Motor neuron (in vitro differentiated cells): ENCODE measurements at regions not wholly inside any gene's neighbourhood (a gene's known extent, or its start where the extent isn't known, plus 50 kb on each side); places are given as distances from the start of the nearest gene placed in this dataset.
"Not testable (repeated sequence)": the region's sequence is repeated elsewhere in the genome, so short reads cannot be mapped to it uniquely, and the experiment has no call there.

ENCODE experiments used
- ATAC-seq, 8 experiments: fragments of 200-7000 bp; cut with Tn5 transposase; replicated peaks in 6 of 8; 2 replicates each; pipeline ENCODE4 v1.8.0; 2021; ENCODE audit warnings: mild to moderate bottlenecking in 8 of 8, moderate library complexity in 8 of 8
- H3K27ac ChIP-seq, 2 donors: fragments of 250-450 bp; sonication (Bioruptor Pico); 2 replicates each; pipeline ENCODE4 v1.9.0; 2021; ENCODE audit warnings: antibody characterized with exemption in 2 of 2, mild to moderate bottlenecking in 2 of 2, moderate library complexity in 1 of 2
- H3K4me1 ChIP-seq, 2 donors: fragments of 250-450 bp; sonication (Bioruptor Pico); replicated peaks in 1 of 2; 2 replicates each; pipeline ENCODE4 v1.6.1; 2021; ENCODE audit warnings: antibody characterized with exemption in 2 of 2, mild to moderate bottlenecking in 2 of 2, moderate library complexity in 1 of 2
- H3K4me3 ChIP-seq, 5 donors: fragments of 250-450 bp; sonication (Bioruptor Pico); 2 replicates each; pipeline ENCODE4 v1.9.0; 2021; ENCODE audit warnings: antibody characterized with exemption in 5 of 5, mild to moderate bottlenecking in 5 of 5, moderate library complexity in 4 of 5
- WGBS, 10 experiments: fragments of 450-650 bp; shearing (Covaris generic); methylation state at CpG; one replicate each; pipeline ENCODE4 v1.0.0; 2022; 5-methylcytosine and 5-hydroxymethylcytosine counted together
- in situ Hi-C, 9 experiments: fragments of 400-800 bp; cut with MboI; loops; one replicate each; pipeline ENCODE4 v1.15.0; 2021; ENCODE audit warnings: low sequenced_read_pairs in 9 of 9, low pct_unique_long_range_greater_than_20kb in 2 of 9; ENCODE audit not compliant: unreplicated experiment in 9 of 9

DNA sequence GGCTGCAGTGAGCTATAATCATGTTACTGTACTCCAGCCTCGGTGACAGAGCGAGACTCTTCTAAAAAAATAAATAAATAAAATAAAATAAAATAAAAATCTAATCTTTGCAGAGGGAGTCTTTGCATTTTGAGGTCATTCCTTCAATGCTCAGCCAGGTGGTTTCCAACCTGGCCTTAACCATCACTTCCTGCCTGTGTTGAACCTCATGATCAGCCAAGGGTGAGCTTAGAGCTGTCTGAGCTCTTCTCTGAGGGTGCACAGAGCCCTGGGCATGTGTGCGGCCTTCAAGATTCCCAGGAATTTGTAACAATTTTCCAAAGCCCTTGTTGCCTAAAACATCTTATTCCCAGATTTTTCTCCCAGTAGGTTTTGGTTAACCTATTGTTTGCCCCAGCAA is 94.3 kb downstream of the KCNJ12 start:
- H3K4me3 ChIP-seq, ATAC-seq, H3K4me1 ChIP-seq, H3K27ac ChIP-seq, in situ Hi-C loops: not testable (repeated sequence)
- WGBS, 10 experiments, result 0 to 100% (median 92%) methylated on average over 1 to 2 of the region's 3 CpGs; no CpG with 5 or more reads in 3 of the 10 experiments

DNA sequence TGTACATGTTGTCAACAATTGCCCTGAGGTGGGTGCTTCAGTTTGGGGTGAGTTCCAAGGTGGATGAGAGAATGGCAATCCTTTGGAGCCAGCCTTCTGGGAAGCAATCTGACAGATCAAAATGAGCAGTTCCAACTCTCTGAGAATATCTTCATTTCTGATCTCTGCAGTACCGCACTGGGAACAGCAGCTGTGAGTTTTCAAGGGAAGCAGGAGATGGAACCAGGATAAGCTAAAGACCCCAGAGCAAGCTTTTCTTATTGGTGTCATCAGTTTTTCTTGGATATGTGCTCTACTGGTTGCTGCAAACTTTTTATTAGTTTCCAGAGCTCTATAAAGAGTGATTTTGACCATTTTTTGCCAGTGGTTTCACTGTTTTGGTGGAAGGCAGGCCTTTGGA is 94.7 kb downstream of the KCNJ12 start:
- WGBS, 10 experiments, result 83 to 100% (median 100%) methylated on average over 1 of the region's 1 CpG; no CpG with 5 or more reads in 5 of the 10 experiments
- H3K4me1 ChIP-seq, result no peaks in the 10 kb centered on the region
- no peak overlapping the region for H3K27ac ChIP-seq
- ATAC-seq, result no peak
- in situ Hi-C loops, result no loop called here
- no peak overlapping the region for H3K4me3 ChIP-seq

DNA sequence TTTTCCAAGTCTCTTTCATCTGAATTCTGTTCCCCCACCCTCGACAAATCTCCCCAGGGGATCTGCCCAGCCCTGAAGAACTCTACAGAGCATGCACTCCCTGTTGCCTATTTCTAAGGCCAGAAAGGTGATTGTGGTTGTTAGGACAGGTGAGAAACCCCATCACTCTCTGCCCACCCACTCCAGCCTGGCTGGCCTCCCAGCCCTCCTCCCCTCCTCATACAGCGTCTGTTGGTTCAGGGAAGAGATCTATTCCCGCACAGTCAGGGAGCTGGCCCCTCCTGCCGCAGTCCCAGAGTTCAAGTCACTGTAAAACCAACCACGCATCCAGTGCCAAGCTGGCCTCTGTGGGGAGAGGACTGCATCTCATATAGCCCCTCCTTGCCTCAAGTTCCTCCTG is 98.7 kb downstream of the KCNJ12 start:
- 0 to 100% (median 69%) methylated on average over 1 to 2 of the region's 5 CpGs; no CpG with 5 or more reads in 6 of the 10 experiments for WGBS, 10 experiments
- Histone ChIP-seq H3K4me3 (no peak overlapping the region), H3K4me1 (no peaks in the 10 kb centered on the region), H3K27ac (no peak overlapping the region)
- no peak for ATAC-seq
- in situ Hi-C loops, result no loop called here

DNA sequence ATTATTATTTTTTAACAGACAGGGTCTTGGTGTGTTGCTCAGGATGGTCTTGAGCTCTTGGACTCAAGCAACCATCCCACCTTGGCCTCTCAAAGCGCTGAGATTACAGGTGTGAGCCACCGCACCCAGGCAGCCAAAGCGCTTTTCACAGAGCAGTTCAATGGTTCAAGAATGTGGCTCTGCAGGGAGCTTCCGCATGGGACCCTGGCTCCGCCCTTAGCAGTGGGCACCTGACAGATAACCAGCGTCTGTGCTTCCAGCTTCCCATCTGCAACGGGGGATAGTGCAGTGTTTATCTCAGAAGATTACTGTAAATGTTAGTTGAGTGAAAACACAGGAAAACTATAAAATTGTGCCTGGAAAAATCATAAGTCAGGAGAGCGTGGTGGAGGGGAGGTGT is 99.4 kb downstream of the KCNJ12 start:
- WGBS, 10 experiments, result 15 to 68% (median 57%) methylated on average over 1 to 7 of the region's 8 CpGs; no CpG with 5 or more reads in 5 of the 10 experiments
- in situ Hi-C loops, result no loop called here
- no peak overlapping the region for H3K27ac ChIP-seq
- ATAC-seq, result no peak
- H3K4me1 ChIP-seq, result no peaks in the 10 kb centered on the region
- no peak overlapping the region for H3K4me3 ChIP-seq

DNA sequence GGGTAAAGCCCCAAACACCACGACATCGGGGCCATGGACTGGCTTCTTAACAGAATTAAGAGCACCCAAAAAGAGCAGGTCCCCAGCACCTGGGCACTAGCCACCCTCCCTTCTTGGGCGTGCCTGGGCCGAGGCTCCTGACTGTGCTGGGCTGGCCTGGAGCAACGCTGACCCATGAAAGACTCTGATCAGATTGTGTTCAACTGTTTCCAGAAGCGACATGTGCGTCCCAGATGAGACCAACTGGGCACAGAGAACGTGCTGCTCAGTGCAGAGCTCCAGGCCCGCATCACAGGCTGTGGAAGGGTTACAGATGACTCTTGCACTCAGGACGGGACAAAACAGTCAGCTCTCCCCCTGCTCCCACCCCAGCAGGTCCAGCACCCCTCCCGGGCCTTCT is 100.7 kb downstream of the KCNJ12 start:
- in situ Hi-C loops, result no loop called here
- H3K4me1 ChIP-seq, result peaks cover 0 to under 1% of the 10 kb centered on the region in 2 donors
- WGBS, 10 experiments, result 87% methylated on average over 7 of the region's 11 CpGs; no CpG with 5 or more reads in 8 of the 10 experiments
- no peak overlapping the region for H3K27ac ChIP-seq
- ATAC-seq, result peak in 3 of 8 experiments; percentile 35 to 74 (median 70)
- no peak overlapping the region for H3K4me3 ChIP-seq

DNA sequence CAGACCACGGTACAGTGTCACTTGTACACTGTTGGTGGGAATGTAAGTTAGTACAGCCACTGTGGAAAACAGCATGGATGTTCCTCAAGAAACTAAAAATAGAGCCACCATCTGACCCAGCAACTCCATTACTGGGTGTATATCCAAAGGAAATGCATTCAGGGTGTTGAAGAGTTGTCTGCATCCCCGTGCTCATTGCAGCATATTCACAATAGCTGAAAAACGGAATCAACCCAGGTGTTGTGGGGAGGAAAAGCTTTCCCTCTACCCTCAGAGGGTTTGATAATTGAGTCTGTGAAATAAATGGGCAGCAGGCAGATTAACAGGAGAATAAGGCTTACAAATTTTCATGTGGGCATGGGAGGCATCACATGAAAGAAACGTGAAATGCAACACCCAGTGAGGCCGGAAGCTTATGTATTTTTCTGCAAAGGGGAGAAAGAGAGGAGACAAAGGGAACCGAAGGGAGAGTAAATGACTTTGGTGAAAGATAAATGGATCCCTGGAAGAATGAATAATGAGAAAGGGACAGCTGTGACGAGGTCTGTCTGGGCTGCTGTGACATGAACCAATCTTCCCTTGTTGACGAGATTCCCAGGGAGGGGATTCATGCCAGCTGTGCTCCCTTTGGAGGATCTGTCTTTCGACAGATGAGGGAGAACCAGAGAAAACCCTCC is 106.2 kb downstream of the KCNJ12 start:
- Histone ChIP-seq H3K4me1 (peaks cover 7 to 10% of the 10 kb centered on the region in 2 donors), H3K27ac (peak overlapping the region in 1 of 2 donors; percentile 17), H3K4me3 (no peak overlapping the region)
- 0 to 50% (median 15%) methylated on average over 1 to 8 of the region's 9 CpGs for WGBS, 10 experiments
- in situ Hi-C loops, result no loop called here
- peak in 7 of 8 experiments; percentile 45 to 93 (median 71) for ATAC-seq

DNA sequence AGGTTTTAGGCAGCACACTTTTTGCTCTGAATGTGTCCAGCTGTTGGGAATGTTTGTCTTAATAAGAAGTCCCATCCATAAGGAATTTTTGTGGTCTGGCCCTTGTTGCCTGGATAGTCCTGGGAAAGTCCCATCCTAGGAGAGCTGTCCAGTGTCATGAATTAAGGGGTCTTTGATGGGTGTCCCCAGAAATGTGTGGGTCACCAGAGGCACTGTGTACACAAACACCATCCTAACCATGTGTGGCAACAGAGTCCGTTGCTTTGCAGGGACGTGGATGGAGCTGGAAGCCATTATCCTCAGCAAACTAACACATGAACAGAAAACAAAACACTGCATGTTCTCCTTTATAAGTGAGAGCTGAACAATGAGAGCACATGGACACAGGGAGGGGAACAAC is 111.9 kb downstream of the KCNJ12 start:
- H3K4me3 ChIP-seq, H3K27ac ChIP-seq, H3K4me1 ChIP-seq, in situ Hi-C loops: not testable (repeated sequence)
- peak in 1 of 8 experiments; percentile 52 for ATAC-seq
- 55 to 67% methylated on average over 1 to 2 of the region's 2 CpGs; no CpG with 5 or more reads in 8 of the 10 experiments for WGBS, 10 experiments

DNA sequence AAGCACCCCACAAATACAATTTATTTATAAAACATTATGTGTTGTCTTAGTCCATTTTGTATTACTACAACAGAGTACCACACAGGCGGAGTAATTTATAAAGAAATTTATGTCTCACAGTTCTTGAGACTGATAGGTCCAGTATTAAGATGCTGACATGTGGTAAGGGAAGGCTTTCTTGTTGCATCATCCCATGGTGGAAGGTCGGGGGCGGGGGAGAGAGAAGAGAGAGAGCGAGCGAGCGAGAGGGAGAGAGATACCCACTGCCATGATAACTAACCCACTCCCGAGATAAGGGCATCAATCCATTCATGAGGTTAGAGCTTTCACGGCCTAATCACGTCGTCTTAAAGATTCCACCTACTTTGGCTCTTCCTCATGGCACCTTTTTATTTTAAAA is 117.8 kb downstream of the KCNJ12 start:
- Histone ChIP-seq H3K4me3 (no peak overlapping the region), H3K27ac (no peak overlapping the region), H3K4me1 (peaks cover 0 to 5% of the 10 kb centered on the region in 2 donors)
- no peak for ATAC-seq
- 44 to 100% (median 100%) methylated on average over 1 to 8 of the region's 10 CpGs; no CpG with 5 or more reads in 1 of the 10 experiments for WGBS, 10 experiments
- in situ Hi-C loops, result no loop called here

DNA sequence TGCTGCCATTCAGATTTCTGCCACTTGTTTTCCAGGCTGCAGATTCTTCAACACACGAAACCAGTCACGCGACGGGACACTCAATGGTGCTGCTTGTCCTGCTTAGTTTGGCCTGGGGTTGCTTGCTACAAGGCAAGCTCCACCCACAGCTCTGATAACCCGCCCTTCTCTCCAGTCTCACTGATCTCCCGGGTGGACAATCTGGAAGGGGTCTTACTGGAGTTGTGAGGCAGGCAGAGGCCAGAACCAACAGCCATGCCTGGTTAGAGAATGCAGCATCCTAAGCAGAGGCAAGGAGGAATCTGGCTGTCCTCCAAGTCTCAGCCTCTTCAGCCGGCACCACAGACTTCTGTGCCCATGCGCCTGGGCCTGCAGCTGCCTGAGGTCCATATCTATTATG is 119.1 kb downstream of the KCNJ12 start:
- in situ Hi-C loops, result no loop called here
- WGBS, 10 experiments, result 58 to 100% (median 93%) methylated on average over 4 to 7 of the region's 8 CpGs; no CpG with 5 or more reads in 6 of the 10 experiments
- H3K4me1 ChIP-seq, result peaks cover 0 to 5% of the 10 kb centered on the region in 2 donors
- no peak for ATAC-seq
- H3K27ac ChIP-seq, result no peak overlapping the region
- H3K4me3 ChIP-seq, result no peak overlapping the region

DNA sequence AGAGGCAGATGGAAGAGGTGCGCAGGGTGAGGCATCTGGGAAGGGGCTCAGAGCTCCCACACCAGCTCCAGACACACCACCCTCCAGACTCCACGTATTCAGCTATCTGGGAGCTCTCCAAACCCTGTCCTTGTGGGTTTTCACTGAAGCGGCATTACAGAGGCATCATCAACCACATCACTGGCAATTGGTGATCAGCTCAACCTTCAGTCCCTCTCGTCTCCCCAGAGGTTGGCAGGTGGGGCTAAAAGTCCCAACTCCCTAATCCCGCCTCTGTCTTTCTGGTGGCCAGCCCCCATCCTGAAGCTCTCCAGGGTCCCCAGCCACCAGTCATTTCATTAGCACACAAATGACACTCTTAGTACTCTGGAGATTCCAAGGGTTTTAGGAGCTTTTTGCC is 123.9 kb downstream of the KCNJ12 start:
- no peak for ATAC-seq
- 20 to 100% methylated on average over 1 of the region's 5 CpGs; no CpG with 5 or more reads in 8 of the 10 experiments for WGBS, 10 experiments
- Histone ChIP-seq H3K27ac (no peak overlapping the region), H3K4me1 (peaks cover 0 to 4% of the 10 kb centered on the region in 2 donors), H3K4me3 (no peak overlapping the region)
- in situ Hi-C loops, result loop anchor here in 2 of 9 experiments (10.0 to 25.0 kb wide), 3 partner anchors 45 to 363 kb away; partner anchors contain the start of genes DHRS7B (in 1 of the 2) and MAP2K3 (in 1 of the 2)

DNA sequence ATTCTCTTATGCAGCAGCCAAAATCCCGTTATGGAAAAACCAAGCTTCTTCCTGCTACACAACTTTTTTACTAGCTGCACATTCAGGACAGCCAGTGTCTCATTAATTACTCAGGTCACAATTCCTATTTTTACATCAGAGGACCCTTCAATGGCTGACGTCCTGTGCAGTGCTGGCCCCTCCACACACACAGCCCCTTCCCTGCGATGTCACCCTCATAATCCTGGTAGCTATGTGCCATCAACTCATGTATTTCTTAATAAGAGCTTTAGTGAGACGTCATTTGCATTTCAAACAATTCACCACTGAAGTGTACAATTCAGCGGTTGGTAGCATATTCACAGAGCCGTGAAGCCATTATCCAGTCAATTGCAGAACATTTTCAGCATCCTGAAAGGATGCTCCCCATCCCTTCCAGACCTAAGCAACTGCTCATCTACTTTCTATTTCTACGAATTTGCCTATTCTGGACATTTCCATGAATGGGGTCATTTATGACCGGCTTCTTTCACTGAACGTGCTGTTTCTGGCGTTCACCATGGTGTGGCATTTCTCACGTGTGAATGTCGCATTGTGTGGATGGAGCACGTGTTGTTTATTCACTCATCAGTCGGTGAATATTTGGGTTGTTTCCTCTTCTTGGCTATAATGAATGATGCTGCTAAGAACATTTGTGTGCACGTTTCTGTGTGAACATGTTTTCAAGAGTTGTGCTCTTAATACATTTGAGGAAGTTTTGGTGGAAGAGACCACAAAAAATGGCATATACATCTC is 126.0 kb downstream of the KCNJ12 start:
- not testable (repeated sequence) for H3K27ac ChIP-seq, H3K4me1 ChIP-seq, H3K4me3 ChIP-seq
- WGBS, 10 experiments, result 34 to 87% (median 68%) methylated on average over 3 to 13 of the region's 15 CpGs
- ATAC-seq, result peak in 5 of 8 experiments; percentile 28 to 71 (median 47)
- in situ Hi-C loops, result loop anchor here in 2 of 9 experiments (10.0 to 25.0 kb wide), 3 partner anchors 47 to 365 kb away; partner anchors contain the start of genes DHRS7B (in 1 of the 2) and MAP2K3 (in 1 of the 2)

DNA sequence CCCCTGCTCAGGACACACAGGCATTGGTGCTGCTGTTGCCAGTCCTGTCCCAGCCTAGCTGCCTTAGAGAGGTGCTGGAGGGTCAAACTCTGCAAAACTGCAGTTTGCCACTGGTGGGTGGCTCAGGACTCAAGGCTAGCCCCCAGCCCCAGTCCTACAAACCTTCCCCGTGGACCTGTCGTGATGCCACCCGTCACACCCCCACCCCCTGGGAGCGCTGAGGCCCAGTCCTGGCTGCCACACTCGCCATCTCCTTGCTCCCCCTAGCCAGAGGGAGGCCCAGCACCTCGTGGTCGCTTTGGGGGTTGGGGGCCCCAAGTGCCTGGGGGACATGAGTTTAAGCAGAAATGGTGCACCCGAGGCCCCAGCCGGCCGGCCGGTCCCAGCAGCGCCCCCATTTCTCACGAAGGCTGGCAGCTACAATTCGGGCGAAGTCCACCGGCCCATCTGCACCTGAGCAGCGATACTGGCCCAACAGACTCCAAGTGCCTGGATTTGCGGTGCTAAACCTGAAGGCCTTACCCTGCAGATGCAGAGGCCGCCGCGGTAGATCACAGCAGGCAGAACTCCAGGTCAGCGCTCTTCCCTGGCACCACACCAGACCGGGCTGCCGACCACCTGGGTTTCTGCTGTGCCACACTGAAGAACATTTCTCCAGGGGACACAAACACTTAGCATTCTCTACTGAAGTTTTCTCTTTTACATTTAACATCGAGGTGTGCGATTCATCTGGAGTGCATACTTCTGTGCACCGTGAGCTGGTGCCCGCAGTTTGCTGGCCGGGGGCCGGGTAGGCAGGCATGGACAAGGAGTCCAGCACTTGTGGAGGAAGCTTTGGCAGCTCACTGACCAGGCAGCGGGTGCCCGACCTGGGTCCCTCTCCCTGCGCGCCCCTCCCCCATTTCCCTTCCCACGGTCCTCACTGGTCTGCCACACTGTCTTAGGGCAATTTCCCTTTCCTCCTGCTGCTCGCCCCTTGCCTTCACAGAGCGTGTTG is 130.0 kb downstream of the KCNJ12 start:
- H3K27ac ChIP-seq, result no peak overlapping the region
- no peak overlapping the region for H3K4me3 ChIP-seq
- no peak for ATAC-seq
- peaks cover 4 to 7% of the 10 kb centered on the region in 2 donors for H3K4me1 ChIP-seq
- in situ Hi-C loops, result loop anchor here in 2 of 9 experiments (10.0 to 25.0 kb wide), 3 partner anchors 51 to 369 kb away; partner anchors contain the start of genes DHRS7B (in 1 of the 2) and MAP2K3 (in 1 of the 2)
- WGBS, 10 experiments, result 90 to 100% (median 93%) methylated on average over 1 to 5 of the region's 37 CpGs; no CpG with 5 or more reads in 7 of the 10 experiments
